IMR-90 (cell line): ENCODE measurements at regions not wholly inside any gene's neighbourhood (a gene's known extent, or its start where the extent isn't known, plus 50 kb on each side); places are given as distances from the start of the nearest gene placed in this dataset.

Source experiments
- ATAC-seq: fragments of 200-7000 bp; cut with Tn5 transposase; 2 replicates; pipeline ENCODE4 v1.9.1; 2020; ENCODE audit warnings: low read depth, mild to moderate bottlenecking, moderate library complexity
- BruUV-seq: library from RNA; stranded (reverse); fragments of 400-500 nt; replicated peaks from 2 replicates; lab custom pipeline; 2021; lab: Mats Ljungman, UMichigan
- CTCF ChIA-PET: fragments of 300-600 bp; formaldehyde crosslinking; extraction: SDS; loops from one replicate; lab custom pipeline; 2021; ENCODE audit warnings: antibody characterized with exemption; lab: Yijun Ruan, JAX
- POLR2A ChIA-PET: fragments of 300-600 bp; sonication (Branson Sonifier 250); formaldehyde crosslinking; loops from one replicate; lab custom pipeline; 2022; ENCODE audit warnings: antibody characterized with exemption; ENCODE audit not compliant: unreplicated experiment; lab: Charles Lee
- DNase-seq: peaks from one replicate; pipeline ENCODE4 v3.0.0; 2013
- H2AFZ ChIP-seq: replicated peaks from 2 replicates; pipeline ENCODE3; 2013; ENCODE audit warnings: low read length, mild to moderate bottlenecking; ENCODE audit not compliant: poor library complexity
- H2AK5ac ChIP-seq: 2 replicates; pipeline ENCODE4 v1.6.1; 2013; ENCODE audit warnings: low read depth, low read length, inconsistent platforms
- H2AK9ac ChIP-seq: replicated peaks from 2 replicates; pipeline ENCODE3; 2013; ENCODE audit warnings: mild to moderate bottlenecking, low read depth, low read length, moderate library complexity; ENCODE audit not compliant: poor library complexity
- H2BK120ac ChIP-seq: 2 replicates; pipeline ENCODE4 v1.6.1; 2013; ENCODE audit warnings: low read depth, low read length, inconsistent platforms
- H2BK15ac ChIP-seq: 3 replicates; pipeline ENCODE4 v1.6.1; 2013; ENCODE audit warnings: low read depth, low read length, inconsistent platforms
- H2BK20ac ChIP-seq: 2 replicates; pipeline ENCODE4 v1.6.1; 2013; ENCODE audit warnings: low read depth, mild to moderate bottlenecking, inconsistent platforms, low read length, moderate library complexity
- H2BK5ac ChIP-seq: 2 replicates; pipeline ENCODE4 v1.6.1; 2013; ENCODE audit warnings: mild to moderate bottlenecking, low read depth, low read length, inconsistent platforms; ENCODE audit not compliant: poor library complexity, severe bottlenecking
- H3K14ac ChIP-seq: replicated peaks from 2 replicates; pipeline ENCODE4 v1.6.1; 2013; ENCODE audit warnings: low read depth, low read length, inconsistent platforms
- H3K18ac ChIP-seq: 2 replicates; pipeline ENCODE4 v1.6.1; 2013; ENCODE audit warnings: low read depth, low read length, control low read depth
- H3K23ac ChIP-seq: 2 replicates; pipeline ENCODE4 v1.6.1; 2013; ENCODE audit warnings: low read depth, low read length, inconsistent platforms
- H3K27ac ChIP-seq: 2 replicates; pipeline ENCODE4 v1.5.1; 2013; ENCODE audit warnings: mild to moderate bottlenecking, control low read depth, low read length; ENCODE audit not compliant: insufficient read depth
- H3K27me3 ChIP-seq: 2 replicates; pipeline ENCODE4 v1.6.1; 2013; ENCODE audit warnings: low read length; ENCODE audit not compliant: control insufficient read depth, insufficient read depth
- H3K36me3 ChIP-seq: 2 replicates; pipeline ENCODE4 v1.6.1; 2013; ENCODE audit warnings: low read length, mixed read lengths; ENCODE audit not compliant: control insufficient read depth, insufficient read depth
- H3K4ac ChIP-seq: 2 replicates; pipeline ENCODE4 v1.6.1; 2013; ENCODE audit warnings: low read depth, low read length, inconsistent platforms
- H3K4me1 ChIP-seq: 2 replicates; pipeline ENCODE4 v1.6.1; 2013; ENCODE audit warnings: low read length, mixed read lengths; ENCODE audit not compliant: control insufficient read depth, insufficient read depth
- H3K4me2 ChIP-seq: 2 replicates; pipeline ENCODE4 v1.6.1; 2013; ENCODE audit warnings: low read depth, mild to moderate bottlenecking, control low read depth, low read length, moderate library complexity
- H3K4me3 ChIP-seq: 2 replicates; pipeline ENCODE4 v1.5.1; 2013; ENCODE audit warnings: low read depth, mild to moderate bottlenecking, control low read depth, low read length, moderate library complexity; ENCODE audit not compliant: insufficient read depth
- H3K56ac ChIP-seq: 2 replicates; pipeline ENCODE4 v1.6.1; 2013; ENCODE audit warnings: low read length, inconsistent platforms; ENCODE audit not compliant: insufficient read depth; ENCODE audit errors: extremely low read depth
- H3K79me1 ChIP-seq, 2 experiments: 2 replicates each; pipeline ENCODE4 v1.6.1; 2013; ENCODE audit warnings: low read length in 2 of 2, inconsistent platforms in 1 of 2, low read depth in 1 of 2
- H3K9ac ChIP-seq: 2 replicates; pipeline ENCODE4 v1.6.1; 2013; ENCODE audit warnings: low read depth, low read length, control low read depth
- H3K9me1 ChIP-seq: 2 replicates; pipeline ENCODE4 v1.6.1; 2013; ENCODE audit warnings: low read length, inconsistent platforms; ENCODE audit not compliant: insufficient read depth
- H3K9me3 ChIP-seq: 2 replicates; pipeline ENCODE4 v1.6.1; 2013; ENCODE audit warnings: low read length; ENCODE audit not compliant: control insufficient read depth, insufficient read depth
- H4K20me1 ChIP-seq: 2 replicates; pipeline ENCODE4 v1.6.1; 2013; ENCODE audit warnings: low read length, inconsistent platforms; ENCODE audit not compliant: insufficient read depth
- H4K5ac ChIP-seq: 2 replicates; pipeline ENCODE4 v1.6.1; 2013; ENCODE audit warnings: mild to moderate bottlenecking, low read depth, low read length, control low read depth
- H4K8ac ChIP-seq, 2 experiments: 2 replicates each; pipeline ENCODE4 v1.6.1; 2013; ENCODE audit warnings: low read depth in 2 of 2, low read length in 2 of 2, control low read depth in 1 of 2, inconsistent platforms in 1 of 2
- H4K91ac ChIP-seq: 2 replicates; pipeline ENCODE4 v1.6.1; 2013; ENCODE audit warnings: low read depth, low read length, inconsistent platforms; ENCODE audit not compliant: insufficient read depth
- NFE2L2 ChIP-seq: fragments of 150-350 bp; IDR thresholded peaks from 2 replicates; pipeline ENCODE4 v1.6.1; 2016; ENCODE audit warnings: low read depth, mild to moderate bottlenecking, low read length
- RFX5 ChIP-seq: IDR thresholded peaks from 2 replicates; pipeline ENCODE4 v1.8.0; 2012; ENCODE audit warnings: low read depth, mild to moderate bottlenecking, low read length, moderate library complexity
- WGBS, 2 experiments: methylation state at CpG; one replicate each; pipeline versions ENCODE4 v1.1.5 to v1.1.7; 2013; ENCODE audit warnings: missing lambda C conversion rate in 2 of 2; ENCODE audit not compliant: insufficient read length in 1 of 2; ENCODE audit errors: extremely low coverage in 2 of 2; 5-methylcytosine and 5-hydroxymethylcytosine counted together
- dilution Hi-C: fragments of 300-500 bp; cut with HindIII; formaldehyde crosslinking; loops from one replicate; pipeline ENCODE4 v1.14.3; 2018; ENCODE audit warnings: low sequenced_read_pairs; ENCODE audit not compliant: unreplicated experiment
- in situ Hi-C: fragments of 300-500 bp; cut with MboI; formaldehyde crosslinking; loops from 3 replicates; pipeline ENCODE4 v1.14.3; 2019; ENCODE audit warnings: low sequenced_read_pairs, inconsistent platforms, mixed read lengths
- intact Hi-C: fragments of 100-400 bp; cut with micrococcal nuclease; formaldehyde crosslinking; loops from 2 replicates; pipeline ENCODE4 v1.10.0; 2022

- Histone ChIP-seq H3K4me3 (no peak overlapping the region), H3K79me1 (no peaks in the 10 kb centered on the region), H3K27ac (no peak overlapping the region), H2AK5ac (no peak overlapping the region), H4K91ac (no peak overlapping the region), H4K20me1 (no peaks in the 10 kb centered on the region), H3K36me3 (no peaks in the 10 kb centered on the region), H4K8ac (no peak overlapping the region), H4K5ac (no peak overlapping the region), H3K4me2 (no peak overlapping the region), H2BK15ac (no peak overlapping the region), H2AK9ac (no peak overlapping the region), H3K18ac (no peak overlapping the region), H3K27me3 (no peaks in the 10 kb centered on the region), H3K4ac (no peak overlapping the region), H2AFZ (no peak overlapping the region), H3K23ac (no peak overlapping the region), H3K9me1 (no peaks in the 10 kb centered on the region), H2BK5ac (no peak overlapping the region), H2BK120ac (no peak overlapping the region), H3K56ac (no peak overlapping the region), H3K9ac (no peak overlapping the region), H2BK20ac (no peak overlapping the region), H3K9me3 (peaks cover 5% of the 10 kb centered on the region), H3K4me1 (no peaks in the 10 kb centered on the region; the same call in 1 of the 2 replicates), H3K14ac (no peak overlapping the region)
- no CpG with 5 or more reads among the region's 2 CpGs for WGBS, 2 experiments
- dilution Hi-C loops (no loop called here), intact Hi-C loops (no loop called here), in situ Hi-C loops (no loop called here)
- no peak for DNase-seq
- no TSS peak for BruUV-seq
- ATAC-seq: no peak
- ChIA-PET POLR2A (no interaction called here), CTCF (no interaction called here)
- TF ChIP-seq NFE2L2 (no peak), RFX5 (no peak)
Measured at GRCh38 chr3:59299561-59299960, 249.7 kb upstream of the CFAP20DC start.
